GM20431 (cell line): ENCODE measurements at regions not wholly inside any gene's neighbourhood (a gene's known extent, or its start where the extent isn't known, plus 50 kb on each side); places are given as distances from the start of the nearest gene placed in this dataset.
"Not testable (repeated sequence)": the region's sequence is repeated elsewhere in the genome, so short reads cannot be mapped to it uniquely, and the experiment has no call there.

Source experiments
- in situ Hi-C: fragments of 300-500 bp; cut with MseI, MboI; formaldehyde crosslinking; loops from one replicate; pipeline ENCODE4 v1.15.0; 2020; ENCODE audit warnings: low sequenced_read_pairs; ENCODE audit not compliant: unreplicated experiment

GRCh38 chr2:89106369-89107019, 415.0 kb downstream of the RPIA start:
- in situ Hi-C loops: not testable (repeated sequence)

GRCh38 chr2:89112434-89112833, 421.0 kb downstream of the RPIA start:
- in situ Hi-C loops: not testable (repeated sequence)

- in situ Hi-C loops: not testable (repeated sequence)
These were observed 421.8 kb downstream of the RPIA start for GRCh38 chr2:89113286-89113685.

- in situ Hi-C loops: not testable (repeated sequence)
These were observed 438.0 kb downstream of the RPIA start for GRCh38 chr2:89129440-89129839.

GRCh38 chr2:89130665-89131308, 439.3 kb downstream of the RPIA start:
- in situ Hi-C loops: not testable (repeated sequence)

GRCh38 chr2:89142959-89143358, 451.5 kb downstream of the RPIA start:
- in situ Hi-C loops: not testable (repeated sequence)

GRCh38 chr2:89145342-89145741, 453.9 kb downstream of the RPIA start:
- in situ Hi-C loops: not testable (repeated sequence)

GRCh38 chr2:89148256-89148655, 456.8 kb downstream of the RPIA start:
- in situ Hi-C loops: not testable (repeated sequence)

GRCh38 chr2:89151699-89152098, 460.2 kb downstream of the RPIA start:
- in situ Hi-C loops: not testable (repeated sequence)

GRCh38 chr2:89152501-89152900, 461.0 kb downstream of the RPIA start:
- in situ Hi-C loops: not testable (repeated sequence)

GRCh38 chr2:89153210-89153609, 461.7 kb downstream of the RPIA start:
- in situ Hi-C loops: not testable (repeated sequence)

- in situ Hi-C loops: not testable (repeated sequence)
These were observed 462.8 kb downstream of the RPIA start for GRCh38 chr2:89154247-89154682.

GRCh38 chr2:89160306-89160705, 468.8 kb downstream of the RPIA start:
- in situ Hi-C loops: not testable (repeated sequence)

GRCh38 chr2:89161626-89162025, 470.2 kb downstream of the RPIA start:
- in situ Hi-C loops: not testable (repeated sequence)

- in situ Hi-C loops: not testable (repeated sequence)
These were observed 479.2 kb downstream of the RPIA start for GRCh38 chr2:89170506-89171173.

GRCh38 chr2:89171174-89171519, 479.7 kb downstream of the RPIA start:
- in situ Hi-C loops: not testable (repeated sequence)

- in situ Hi-C loops: not testable (repeated sequence)
These were observed 485.5 kb downstream of the RPIA start for GRCh38 chr2:89177004-89177403.

- in situ Hi-C loops: not testable (repeated sequence)
These were observed 490.7 kb downstream of the RPIA start for GRCh38 chr2:89182221-89182620.

- in situ Hi-C loops: not testable (repeated sequence)
These were observed 493.3 kb downstream of the RPIA start for GRCh38 chr2:89184746-89185145.

- in situ Hi-C loops: not testable (repeated sequence)
These were observed 504.3 kb downstream of the RPIA start for GRCh38 chr2:89195636-89196251.

- in situ Hi-C loops: not testable (repeated sequence)
These were observed 505.2 kb downstream of the RPIA start for GRCh38 chr2:89196719-89197118.
